ENCODE measurements at regions not wholly inside any gene's neighbourhood (a gene's known extent, or its start where the extent isn't known, plus 50 kb on each side); places are given as distances from the start of the nearest gene placed in this dataset.

GRCh38 chr6:92130944-92131343, 1288.4 kb downstream of the EPHA7 start:
- ChIA-PET CTCF (no interaction called here), POLR2A (no interaction called here)
- H3K4me3 Mint-ChIP-seq: no peak overlapping the region
- H3K27ac Mint-ChIP-seq: no peak overlapping the region
- DNase-seq (no peak), ATAC-seq (no peak)
- H3K27me3 Mint-ChIP-seq: no peaks in the 10 kb centered on the region
- peaks cover 6% of the 10 kb centered on the region for H3K9me3 Mint-ChIP-seq
- intact Hi-C loops (cut with micrococcal nuclease): no loop called here
- no peak for TF ChIP-seq CTCF (IDR thresholded peaks at IDR 0.05)
- H3K36me3 Mint-ChIP-seq (ENCODE audit: low read depth): no peaks in the 10 kb centered on the region
- no peaks in the 10 kb centered on the region for H3K4me1 Mint-ChIP-seq (ENCODE audit: low read depth)

- ChIA-PET POLR2A (no interaction called here), CTCF (no interaction called here)
- Mint-ChIP-seq H3K4me1 (ENCODE audit: low read depth) (no peaks in the 10 kb centered on the region), H3K27me3 (no peaks in the 10 kb centered on the region), H3K36me3 (ENCODE audit: low read depth) (no peaks in the 10 kb centered on the region), H3K9me3 (no peaks in the 10 kb centered on the region), H3K27ac (no peak overlapping the region), H3K4me3 (no peak overlapping the region)
- intact Hi-C loops (cut with micrococcal nuclease): no loop called here
- no peak for TF ChIP-seq CTCF (IDR thresholded peaks at IDR 0.05)
- DNase-seq (no peak), ATAC-seq (no peak)
Measured at GRCh38 chr6:92126983-92127382, 1292.4 kb downstream of the EPHA7 start.

- ChIA-PET POLR2A (no interaction called here), CTCF (no interaction called here)
- no peaks in the 10 kb centered on the region for H3K4me1 Mint-ChIP-seq (ENCODE audit: low read depth)
- no peak overlapping the region for H3K4me3 Mint-ChIP-seq
- no peaks in the 10 kb centered on the region for H3K9me3 Mint-ChIP-seq
- intact Hi-C loops (cut with micrococcal nuclease): no loop called here
- no peak overlapping the region for H3K27ac Mint-ChIP-seq
- H3K36me3 Mint-ChIP-seq (ENCODE audit: low read depth): no peaks in the 10 kb centered on the region
- no peak for DNase-seq
- no peaks in the 10 kb centered on the region for H3K27me3 Mint-ChIP-seq
- no peak for ATAC-seq
- TF ChIP-seq CTCF (IDR thresholded peaks at IDR 0.05): no peak
Measured at GRCh38 chr6:92126088-92126487, 1293.3 kb downstream of the EPHA7 start.

GRCh38 chr6:92125681-92126080, 1293.7 kb downstream of the EPHA7 start:
- ChIA-PET CTCF (no interaction called here), POLR2A (no interaction called here)
- DNase-seq (no peak), ATAC-seq (no peak)
- Mint-ChIP-seq H3K27ac (no peak overlapping the region), H3K36me3 (ENCODE audit: low read depth) (no peaks in the 10 kb centered on the region), H3K4me3 (no peak overlapping the region), H3K9me3 (peaks cover 1% of the 10 kb centered on the region), H3K27me3 (no peaks in the 10 kb centered on the region), H3K4me1 (ENCODE audit: low read depth) (no peaks in the 10 kb centered on the region)
- TF ChIP-seq CTCF (IDR thresholded peaks at IDR 0.05): no peak
- intact Hi-C loops (cut with micrococcal nuclease): no loop called here

GRCh38 chr6:92124200-92124651, 1295.1 kb downstream of the EPHA7 start:
- H3K27me3 Mint-ChIP-seq: no peaks in the 10 kb centered on the region
- no peak overlapping the region for H3K4me3 Mint-ChIP-seq
- peaks cover 1% of the 10 kb centered on the region for H3K9me3 Mint-ChIP-seq
- ATAC-seq (no peak), DNase-seq (no peak)
- ChIA-PET POLR2A (no interaction called here), CTCF (no interaction called here)
- no peak for TF ChIP-seq CTCF (IDR thresholded peaks at IDR 0.05)
- intact Hi-C loops (cut with micrococcal nuclease): no loop called here
- H3K4me1 Mint-ChIP-seq (ENCODE audit: low read depth): no peaks in the 10 kb centered on the region
- no peak overlapping the region for H3K27ac Mint-ChIP-seq
- H3K36me3 Mint-ChIP-seq (ENCODE audit: low read depth): no peaks in the 10 kb centered on the region

Measured in activated CD8-positive, alpha-beta T cell treated with anti-CD3 and anti-CD28 coated beads for 36 hours (primary cell).